Right renal pelvis (tissue), 4 donors: ENCODE measurements at regions not wholly inside any gene's neighbourhood (a gene's known extent, or its start where the extent isn't known, plus 50 kb on each side); places are given as distances from the start of the nearest gene placed in this dataset.

Experiments
- DNase-seq, 4 donors: peaks; one replicate each; pipeline ENCODE4 v3.0.0-alpha.2; 2013; ENCODE audit warnings: low read depth in 4 of 4, low spot score in 3 of 4, missing footprints in 1 of 4

- no peak for DNase-seq
Observed at GRCh38 chr2:79368116-79368630, 144.7 kb upstream of the CTNNA2 start.

DNA sequence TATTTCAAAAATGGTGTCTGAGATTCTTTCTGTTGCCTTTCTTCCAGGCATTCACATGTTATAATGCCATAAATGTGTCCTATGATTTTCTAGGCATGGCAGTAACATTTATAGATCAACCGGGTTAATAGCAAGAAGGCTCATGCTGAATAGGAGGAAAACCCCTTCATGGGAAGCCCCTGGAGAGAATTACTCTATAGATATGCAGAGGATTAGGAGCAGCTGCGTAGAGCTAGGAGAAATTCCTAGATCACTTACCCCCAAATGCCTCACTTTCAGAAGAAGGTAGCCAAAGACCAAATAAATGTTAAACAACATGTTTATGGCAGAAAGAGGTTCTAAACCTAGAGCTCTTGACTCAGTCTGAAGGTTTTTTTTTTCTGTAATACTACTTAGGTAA is 153.4 kb upstream of the CTNNA2 start:
- no peak for DNase-seq

GRCh38 chr2:79355569-79355968 is 157.3 kb upstream of the CTNNA2 start:
- DNase-seq, result no peak

- DNase-seq, result no peak
Observed at GRCh38 chr2:79327460-79327859, 167.9 kb upstream of the REG3A start.

DNA sequence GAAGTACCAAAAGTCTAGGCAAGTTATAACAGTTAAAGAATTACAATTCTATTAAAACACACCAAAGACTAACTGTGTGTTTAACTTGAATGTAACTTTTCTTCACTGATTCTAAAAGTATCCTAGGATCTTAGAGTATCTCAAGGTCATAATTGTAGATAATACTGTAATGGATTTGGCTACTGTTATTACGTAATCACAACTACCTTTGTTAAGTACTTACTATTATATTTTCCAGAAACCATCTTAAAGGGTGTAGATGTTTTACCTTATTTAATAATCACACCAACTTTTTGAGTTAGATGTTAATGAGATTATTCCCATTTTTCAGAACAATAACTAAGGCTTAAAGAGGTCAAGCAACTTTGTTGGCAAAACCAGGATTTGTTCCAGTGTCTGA is 161.3 kb upstream of the REG3A start:
- no peak for DNase-seq

DNA sequence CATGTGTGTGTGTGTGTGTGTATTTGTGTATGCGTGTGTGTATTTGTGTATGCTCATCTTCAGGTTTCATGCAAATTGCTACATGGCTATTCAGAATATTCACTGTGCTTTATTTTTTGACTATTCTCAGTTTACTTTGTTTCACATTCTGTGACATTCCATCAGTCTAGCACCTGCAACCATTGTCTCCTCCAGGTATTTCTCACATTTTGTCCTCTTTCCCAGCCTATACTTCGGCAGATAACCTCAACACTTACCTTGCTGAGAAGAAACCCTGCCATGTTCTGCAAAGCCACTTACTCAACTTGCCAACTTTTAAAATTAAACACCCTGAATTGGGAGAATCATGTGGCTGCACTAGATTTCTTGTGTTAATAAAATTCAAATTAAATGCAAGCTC is 135.4 kb upstream of the REG3A start:
- no peak for DNase-seq

GRCh38 chr2:79292958-79293315 is 133.4 kb upstream of the REG3A start:
- DNase-seq, result no peak

- DNase-seq, result no peak
Observed at GRCh38 chr2:79292239-79292957, 132.8 kb upstream of the REG3A start.

DNA sequence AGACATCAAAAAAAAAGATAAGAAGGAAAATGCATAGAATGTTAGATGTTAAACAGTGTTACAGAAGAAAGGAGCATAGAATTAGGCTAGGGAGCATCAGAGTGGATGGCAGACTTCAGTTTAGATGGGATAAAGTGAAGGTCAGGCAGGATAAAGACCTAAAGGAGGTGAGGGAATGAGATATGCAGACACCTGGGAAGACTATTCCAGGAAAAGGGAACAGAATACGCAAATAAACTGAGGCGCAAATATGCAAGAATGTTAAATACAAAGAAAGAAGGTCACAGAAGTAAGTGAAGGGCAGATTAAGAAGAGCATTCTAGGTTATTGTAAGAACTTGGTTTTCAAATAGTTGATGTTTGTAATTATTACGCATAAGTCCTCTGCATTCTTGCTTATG is 116.3 kb upstream of the REG3A start:
- no peak for DNase-seq

DNA sequence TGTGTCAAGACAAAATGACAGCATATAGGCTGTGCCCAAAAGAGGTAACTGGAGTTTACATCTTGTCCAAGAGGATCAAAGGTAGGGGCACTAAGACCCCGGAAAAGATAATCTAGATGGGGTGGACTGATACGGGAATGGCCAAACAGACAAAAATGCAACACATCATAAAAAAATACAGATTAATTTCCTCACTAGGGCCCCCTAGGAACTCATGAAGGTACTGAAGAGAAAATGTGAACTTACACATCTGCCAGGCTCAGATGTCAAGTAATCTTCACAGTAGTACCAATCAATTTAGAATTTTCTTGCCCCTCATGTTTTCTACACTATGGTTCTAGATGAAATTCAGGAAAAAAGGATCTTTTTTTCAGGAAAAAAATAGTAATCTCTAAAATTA is 115.6 kb upstream of the REG3A start:
- DNase-seq, result no peak

GRCh38 chr2:79272616-79273015 is 113.1 kb upstream of the REG3A start:
- no peak for DNase-seq

- no peak for DNase-seq
Observed at GRCh38 chr2:79271456-79271855, 111.9 kb upstream of the REG3A start.

DNA sequence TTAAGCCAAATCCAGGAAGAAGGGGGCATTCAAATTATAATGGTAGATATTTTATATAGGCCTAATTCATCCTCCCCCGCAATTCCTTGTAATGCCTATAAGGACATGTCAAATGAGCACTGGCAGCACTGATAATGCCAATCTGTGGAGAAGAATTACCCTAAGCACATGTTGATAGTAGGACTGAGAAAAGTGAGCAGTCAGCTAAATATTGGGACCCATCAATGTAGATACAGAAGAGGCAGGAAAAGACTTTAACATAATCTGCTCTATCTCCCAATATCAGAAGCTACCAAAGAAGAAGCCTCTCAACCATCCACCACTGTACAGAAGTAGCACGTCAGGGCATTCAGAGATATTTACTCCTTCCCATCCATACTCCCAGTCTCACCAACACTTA is 101.3 kb upstream of the REG3A start:
- no peak for DNase-seq

DNA sequence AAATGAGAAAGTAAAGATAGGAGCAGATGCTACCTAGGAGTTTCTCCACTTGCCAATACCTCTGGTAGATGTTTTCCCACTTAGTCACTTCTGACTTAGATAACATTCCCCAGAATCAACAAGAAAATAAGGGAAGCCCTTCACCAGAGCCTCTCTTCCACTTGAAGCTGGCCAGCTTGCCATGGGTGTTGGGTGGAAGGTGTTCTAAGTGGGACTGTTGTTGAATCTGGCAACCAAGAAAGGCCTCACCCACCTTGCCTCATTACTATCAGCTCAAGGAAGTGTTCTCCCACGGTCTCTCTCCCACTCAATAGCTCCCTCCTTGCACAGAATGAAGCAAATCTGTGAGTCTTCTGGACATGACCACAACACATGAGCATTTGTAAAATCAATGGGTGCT is 100.4 kb upstream of the REG3A start:
- no peak for DNase-seq

DNA sequence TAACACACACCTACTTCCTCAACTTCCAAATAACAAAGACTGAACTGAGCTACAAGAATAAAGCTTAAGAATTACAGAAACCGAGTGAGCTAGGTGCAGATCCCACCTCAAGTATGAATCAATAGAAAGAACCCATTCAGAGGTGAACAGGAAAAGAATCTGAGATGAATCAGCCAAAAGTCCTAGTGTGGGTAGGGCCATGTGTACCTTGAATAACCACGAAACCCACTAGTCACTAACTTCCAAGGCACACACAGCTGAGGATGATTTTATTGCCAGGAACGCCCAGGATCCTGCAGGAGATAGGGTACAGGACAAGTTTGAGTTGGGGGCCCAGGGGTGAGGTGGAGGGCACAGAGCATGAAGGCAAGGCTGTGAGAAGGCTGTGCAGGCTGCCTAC is 99.7 kb upstream of the REG3A start:
- no peak for DNase-seq

GRCh38 chr2:79253243-79253774 is 93.8 kb upstream of the REG3A start:
- no peak for DNase-seq

DNA sequence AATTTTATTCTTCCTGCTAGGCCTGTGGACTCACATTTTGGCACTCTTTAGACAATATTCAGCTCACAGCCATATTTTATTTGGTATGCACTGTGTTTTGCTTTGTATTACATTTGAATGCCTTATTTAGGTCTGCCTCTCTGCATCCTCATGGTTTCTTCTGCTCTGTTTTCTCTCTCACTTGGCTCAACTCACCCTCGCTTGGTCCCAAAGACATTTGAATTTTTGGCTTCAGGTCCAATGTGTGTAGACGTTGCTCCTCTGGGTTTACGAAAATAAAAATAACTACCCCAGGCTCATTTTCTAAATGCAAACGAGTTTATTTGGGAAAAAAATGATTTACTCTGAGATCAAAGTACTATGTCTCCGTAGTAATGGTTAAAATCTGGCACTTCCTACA is 91.1 kb upstream of the REG3A start:
- DNase-seq, result no peak

GRCh38 chr2:79248776-79249175 is 89.2 kb upstream of the REG3A start:
- DNase-seq, result no peak

- no peak for DNase-seq
Observed at GRCh38 chr2:79235135-79235534, 75.6 kb upstream of the REG3A start.

DNA sequence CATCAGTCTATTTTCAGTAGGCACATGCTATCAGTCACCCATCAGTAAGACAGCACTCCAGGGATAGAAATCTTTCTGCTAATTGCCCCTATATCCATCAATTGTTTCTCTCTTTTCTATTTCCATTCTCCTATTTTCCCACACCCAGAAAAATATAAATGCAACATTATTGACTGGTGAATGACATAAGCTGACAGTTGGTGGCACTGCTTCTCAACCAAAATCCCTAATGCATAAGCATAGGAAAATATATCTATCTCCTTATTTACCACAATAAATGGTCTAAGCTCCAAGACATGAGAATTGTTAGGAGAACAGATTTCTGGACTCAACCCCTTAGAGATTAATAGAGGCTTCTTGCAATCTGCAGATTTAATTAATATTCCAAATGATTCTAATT is 64.0 kb upstream of the REG3A start:
- no peak for DNase-seq

DNA sequence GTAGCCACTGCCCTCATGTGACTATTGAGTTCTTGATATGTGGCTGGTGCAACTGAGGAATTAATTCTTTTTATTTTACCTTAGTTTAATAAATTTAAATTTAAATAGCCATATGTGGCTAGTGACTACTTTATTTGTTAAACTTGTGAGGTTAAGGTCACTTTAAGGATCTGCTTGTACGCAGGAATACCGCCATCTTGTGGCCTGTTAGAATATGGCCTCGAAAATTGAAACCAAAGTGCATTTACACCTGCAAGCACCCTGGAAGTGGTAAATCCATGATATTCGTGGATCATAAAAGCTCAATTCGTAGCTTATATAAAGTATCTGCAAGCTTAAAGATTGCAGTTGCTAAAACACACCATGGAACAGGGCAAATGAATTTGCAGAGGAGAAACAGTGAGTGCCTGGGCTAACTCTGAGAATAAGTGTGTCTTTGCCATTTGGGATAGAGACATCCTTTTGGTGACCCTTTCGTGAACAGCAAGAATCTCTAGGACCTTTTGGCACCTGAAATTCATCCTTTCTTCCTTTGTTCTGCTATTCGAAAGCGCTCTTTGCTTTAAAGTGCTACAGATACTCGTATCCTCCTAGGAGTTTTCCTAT is 59.9 kb upstream of the REG3A start:
- DNase-seq, result peak; percentile 7 to 33 (median 19)

GRCh38 chr2:79210274-79210917 is 50.8 kb upstream of the REG3A start:
- DNase-seq, result no peak
